ENCODE measurements at regions not wholly inside any gene's neighbourhood (a gene's known extent, or its start where the extent isn't known, plus 50 kb on each side); places are given as distances from the start of the nearest gene placed in this dataset.

DNA sequence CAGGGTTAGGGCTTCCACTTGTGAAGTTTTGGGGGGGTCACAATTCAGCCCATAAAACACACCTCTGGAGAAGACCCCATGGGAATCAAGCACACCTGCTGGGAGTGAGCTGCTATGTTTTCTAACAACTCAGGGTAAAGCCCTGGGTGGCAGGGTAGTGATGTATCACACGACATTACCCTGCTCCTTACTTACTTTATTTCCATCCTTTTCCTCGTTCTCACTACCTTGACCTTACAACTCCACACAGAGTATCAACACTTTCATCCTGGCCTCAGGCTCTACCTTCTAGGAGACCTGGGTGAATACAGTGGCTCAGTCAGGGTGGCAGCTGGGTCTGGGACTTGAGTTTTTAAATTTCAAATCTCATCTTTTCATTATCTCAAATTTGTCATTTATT lies 290.3 kb downstream of the CYRIA start:
- Mint-ChIP-seq H3K9me3 (peaks cover 0 to 3% (median 2%) of the 10 kb centered on the region in 6 donors), H3K36me3 (no peaks in the 10 kb centered on the region), H3K4me1 (no peaks in the 10 kb centered on the region), H3K27ac (no peak overlapping the region), H3K4me3 (no peak overlapping the region), H3K27me3 (ENCODE audit: low read depth in 3 of 3) (peaks cover 0 to 2% (median 0%) of the 10 kb centered on the region in 3 donors)
- no peak for DNase-seq

DNA sequence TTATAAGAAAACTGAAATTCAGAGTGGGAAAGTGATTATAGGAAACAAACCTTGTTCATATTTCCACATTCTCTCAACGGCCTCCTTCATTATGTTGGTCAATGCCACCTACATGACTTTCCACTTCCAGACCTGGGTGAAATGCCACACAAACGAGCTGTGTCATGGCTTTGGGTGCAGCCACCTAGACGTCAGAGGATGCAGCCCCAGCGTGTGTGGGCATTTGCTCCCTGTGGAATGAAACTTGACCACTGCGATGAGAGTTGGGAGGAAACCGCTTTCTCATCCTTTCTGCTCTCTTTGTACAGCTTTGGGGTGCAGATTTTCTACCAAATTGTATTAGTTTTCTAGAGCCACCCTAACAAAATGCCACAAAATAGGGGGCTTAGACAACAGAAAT lies 291.0 kb downstream of the CYRIA start:
- H3K4me3 Mint-ChIP-seq = no peak overlapping the region
- no peak for DNase-seq
- peaks cover 0 to 2% (median 0%) of the 10 kb centered on the region in 3 donors for H3K27me3 Mint-ChIP-seq (ENCODE audit: low read depth in 3 of 3)
- H3K9me3 Mint-ChIP-seq = peaks cover 0 to 3% (median 2%) of the 10 kb centered on the region in 6 donors
- no peaks in the 10 kb centered on the region for H3K4me1 Mint-ChIP-seq
- H3K36me3 Mint-ChIP-seq = no peaks in the 10 kb centered on the region
- no peak overlapping the region for H3K27ac Mint-ChIP-seq

DNA sequence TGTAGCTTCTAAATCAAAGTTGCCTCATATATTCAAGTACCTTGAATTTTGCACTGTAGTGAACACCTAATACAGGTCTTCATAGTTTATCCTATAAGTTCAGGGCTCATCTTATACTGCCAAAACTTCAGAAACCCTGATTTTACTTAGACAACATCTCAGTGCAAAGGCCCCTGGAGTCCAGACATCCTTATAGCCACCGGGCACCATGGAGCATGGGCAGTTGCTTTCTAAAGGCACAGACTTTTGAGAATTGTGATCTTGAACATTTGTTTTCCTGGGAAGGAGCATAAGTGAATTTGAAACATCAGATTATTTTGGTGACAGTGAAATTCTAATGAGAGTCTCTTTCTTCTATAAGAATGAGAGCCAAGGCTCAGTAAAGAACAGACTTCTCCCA lies 292.3 kb downstream of the CYRIA start:
- H3K4me3 Mint-ChIP-seq = no peak overlapping the region
- no peaks in the 10 kb centered on the region for H3K4me1 Mint-ChIP-seq
- H3K9me3 Mint-ChIP-seq = peaks cover 0 to 4% (median 1%) of the 10 kb centered on the region in 6 donors
- no peak for DNase-seq
- H3K27ac Mint-ChIP-seq = no peak overlapping the region
- peaks cover 0 to 2% (median 0%) of the 10 kb centered on the region in 3 donors for H3K27me3 Mint-ChIP-seq (ENCODE audit: low read depth in 3 of 3)
- no peaks in the 10 kb centered on the region for H3K36me3 Mint-ChIP-seq

DNA sequence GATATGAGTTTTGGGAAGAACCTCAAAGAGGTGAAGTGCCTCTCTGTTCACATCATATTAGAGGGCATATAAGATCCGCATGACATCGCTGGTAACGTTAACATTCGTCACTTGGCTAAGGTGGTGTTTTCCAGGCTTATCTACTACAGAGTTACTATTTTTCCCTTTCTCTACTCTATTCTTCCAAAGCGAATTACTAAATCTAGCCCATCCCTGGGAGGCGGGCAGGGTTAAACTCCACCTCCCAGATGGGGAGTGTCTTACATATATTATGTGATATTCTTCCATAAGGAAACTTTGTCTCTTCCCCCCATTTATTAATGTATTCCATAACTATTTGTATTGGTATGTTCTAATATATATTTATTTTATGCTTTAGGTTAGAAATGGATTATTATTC lies 293.9 kb downstream of the CYRIA start:
- H3K27ac Mint-ChIP-seq = no peak overlapping the region
- no peaks in the 10 kb centered on the region for H3K36me3 Mint-ChIP-seq
- peaks cover 0 to 2% (median 0%) of the 10 kb centered on the region in 3 donors for H3K27me3 Mint-ChIP-seq (ENCODE audit: low read depth in 3 of 3)
- peaks cover 0 to 2% (median under 1%) of the 10 kb centered on the region in 6 donors for H3K9me3 Mint-ChIP-seq
- no peak overlapping the region for H3K4me3 Mint-ChIP-seq
- no peaks in the 10 kb centered on the region for H3K4me1 Mint-ChIP-seq
- no peak for DNase-seq

DNA sequence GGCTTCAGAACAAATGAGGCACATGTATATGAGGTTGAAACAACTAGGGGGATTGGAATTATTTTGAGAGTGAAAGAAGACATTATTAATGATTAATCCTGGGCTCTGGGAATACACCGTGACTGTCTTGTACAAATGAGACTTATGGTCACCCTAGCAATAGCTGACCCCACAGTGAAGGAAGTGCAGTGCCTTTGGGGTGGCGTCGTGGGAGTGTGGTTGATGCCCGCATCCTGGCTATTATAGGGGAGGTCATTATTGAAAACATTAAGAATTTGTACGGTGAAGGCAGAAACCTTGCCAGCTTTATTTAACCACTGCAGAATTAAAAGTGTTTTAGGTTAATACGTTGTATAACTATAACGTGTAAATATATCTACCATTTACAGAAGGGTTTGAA lies 296.7 kb downstream of the CYRIA start:
- H3K4me3 Mint-ChIP-seq = no peak overlapping the region
- peaks cover 0 to 2% (median 0%) of the 10 kb centered on the region in 3 donors for H3K27me3 Mint-ChIP-seq (ENCODE audit: low read depth in 3 of 3)
- DNase-seq = no peak
- peaks cover 0 to 2% (median 0%) of the 10 kb centered on the region in 6 donors for H3K9me3 Mint-ChIP-seq
- no peaks in the 10 kb centered on the region for H3K4me1 Mint-ChIP-seq
- H3K36me3 Mint-ChIP-seq = no peaks in the 10 kb centered on the region
- H3K27ac Mint-ChIP-seq = no peak overlapping the region

DNA sequence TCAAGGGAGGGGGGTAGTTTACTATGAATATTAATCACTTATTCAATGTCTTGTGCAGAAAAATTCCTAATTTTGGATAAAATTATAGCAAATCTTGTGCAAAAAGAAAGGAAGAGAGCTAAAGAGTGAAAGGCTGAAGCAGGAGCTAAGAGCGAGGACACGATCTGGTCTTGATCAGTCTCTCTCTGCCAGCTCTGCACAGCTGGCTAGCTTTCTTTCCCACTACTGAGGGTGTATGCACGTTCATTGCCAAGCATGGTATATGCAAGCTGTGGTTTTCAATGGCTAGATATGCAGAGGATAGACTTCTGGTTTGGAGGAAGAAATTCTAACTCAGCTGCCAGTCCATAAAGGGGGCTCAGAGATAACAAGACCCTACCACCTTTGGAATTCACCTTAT lies 297.3 kb downstream of the CYRIA start:
- Mint-ChIP-seq H3K36me3 (no peaks in the 10 kb centered on the region), H3K4me3 (no peak overlapping the region), H3K4me1 (no peaks in the 10 kb centered on the region), H3K27ac (no peak overlapping the region), H3K9me3 (peaks cover 0 to 2% (median 0%) of the 10 kb centered on the region in 6 donors), H3K27me3 (ENCODE audit: low read depth in 3 of 3) (peaks cover 0 to 2% (median 0%) of the 10 kb centered on the region in 3 donors)
- no peak for DNase-seq

DNA sequence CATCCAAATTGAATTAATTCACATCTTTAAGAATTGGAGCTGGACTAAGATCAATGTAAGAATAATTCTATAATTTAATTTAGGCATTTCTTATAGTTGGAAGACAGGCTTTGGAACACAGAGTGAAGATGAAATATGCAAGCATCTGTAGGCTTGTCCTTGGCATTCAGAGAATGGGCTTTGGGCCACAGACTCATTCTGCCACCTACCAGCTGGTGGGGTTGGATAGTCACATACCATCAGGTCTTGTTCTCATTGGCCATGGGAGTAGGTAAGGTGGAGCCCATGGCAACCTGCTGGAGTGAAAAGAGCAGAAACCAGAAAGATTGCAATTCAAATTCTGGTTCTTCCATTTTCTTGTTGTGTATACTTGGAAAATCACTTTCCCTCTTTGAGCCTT lies 300.3 kb downstream of the CYRIA start:
- Mint-ChIP-seq H3K4me1 (no peaks in the 10 kb centered on the region), H3K36me3 (no peaks in the 10 kb centered on the region), H3K4me3 (no peak overlapping the region), H3K27ac (no peak overlapping the region), H3K9me3 (peaks cover 0 to 3% (median 0%) of the 10 kb centered on the region in 6 donors), H3K27me3 (ENCODE audit: low read depth in 3 of 3) (no peaks in the 10 kb centered on the region)
- no peak for DNase-seq

DNA sequence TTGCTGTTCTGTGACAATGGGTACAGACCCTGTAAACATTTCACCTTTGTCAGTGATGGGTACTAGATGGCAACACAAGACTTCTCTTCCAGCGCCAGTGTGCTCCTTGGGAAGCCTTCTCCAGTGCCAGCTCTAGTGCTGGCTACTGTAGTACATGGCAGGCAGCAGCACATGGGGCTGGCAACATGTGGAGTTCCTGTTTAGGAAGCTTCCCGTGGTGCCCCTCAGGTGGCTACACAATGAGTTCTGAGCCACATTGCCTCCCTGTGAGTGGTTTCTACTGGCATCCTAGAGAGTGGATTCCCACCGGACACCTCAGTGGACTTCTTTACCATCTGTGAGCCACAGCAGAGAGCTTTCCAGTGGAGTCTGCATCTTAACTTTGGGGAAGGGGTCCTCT lies 302.1 kb downstream of the CYRIA start:
- DNase-seq = no peak
- Mint-ChIP-seq H3K27me3 (ENCODE audit: low read depth in 3 of 3) (peaks cover 0 to 4% (median 0%) of the 10 kb centered on the region in 3 donors), H3K36me3 (no peaks in the 10 kb centered on the region), H3K27ac (no peak overlapping the region), H3K9me3 (peaks cover 0 to 10% (median 3%) of the 10 kb centered on the region in 6 donors), H3K4me3 (no peak overlapping the region), H3K4me1 (no peaks in the 10 kb centered on the region)

DNA sequence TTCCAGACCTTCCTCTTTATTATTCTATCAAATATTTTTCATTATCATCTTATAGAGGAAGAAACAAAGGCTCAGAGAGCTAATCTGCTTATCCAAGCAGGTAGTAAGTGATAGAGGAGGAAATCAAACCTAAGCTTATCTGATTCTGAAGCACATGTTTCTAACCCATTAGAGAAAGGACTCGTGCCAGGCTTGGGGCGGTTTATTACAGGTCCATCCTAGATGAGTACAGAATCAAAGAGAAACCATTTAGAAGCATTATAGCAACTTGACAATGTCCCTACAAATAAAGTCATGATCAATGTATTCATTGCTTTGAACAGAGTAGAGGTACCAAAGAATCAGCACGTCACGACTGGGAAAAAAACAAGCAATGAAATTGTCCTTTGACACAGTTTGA lies 303.0 kb downstream of the CYRIA start:
- Mint-ChIP-seq H3K4me3 (no peak overlapping the region), H3K9me3 (peaks cover 0 to 10% (median 3%) of the 10 kb centered on the region in 6 donors), H3K4me1 (no peaks in the 10 kb centered on the region), H3K27me3 (ENCODE audit: low read depth in 3 of 3) (peaks cover 0 to 4% (median 0%) of the 10 kb centered on the region in 3 donors), H3K27ac (no peak overlapping the region), H3K36me3 (no peaks in the 10 kb centered on the region)
- no peak for DNase-seq

DNA sequence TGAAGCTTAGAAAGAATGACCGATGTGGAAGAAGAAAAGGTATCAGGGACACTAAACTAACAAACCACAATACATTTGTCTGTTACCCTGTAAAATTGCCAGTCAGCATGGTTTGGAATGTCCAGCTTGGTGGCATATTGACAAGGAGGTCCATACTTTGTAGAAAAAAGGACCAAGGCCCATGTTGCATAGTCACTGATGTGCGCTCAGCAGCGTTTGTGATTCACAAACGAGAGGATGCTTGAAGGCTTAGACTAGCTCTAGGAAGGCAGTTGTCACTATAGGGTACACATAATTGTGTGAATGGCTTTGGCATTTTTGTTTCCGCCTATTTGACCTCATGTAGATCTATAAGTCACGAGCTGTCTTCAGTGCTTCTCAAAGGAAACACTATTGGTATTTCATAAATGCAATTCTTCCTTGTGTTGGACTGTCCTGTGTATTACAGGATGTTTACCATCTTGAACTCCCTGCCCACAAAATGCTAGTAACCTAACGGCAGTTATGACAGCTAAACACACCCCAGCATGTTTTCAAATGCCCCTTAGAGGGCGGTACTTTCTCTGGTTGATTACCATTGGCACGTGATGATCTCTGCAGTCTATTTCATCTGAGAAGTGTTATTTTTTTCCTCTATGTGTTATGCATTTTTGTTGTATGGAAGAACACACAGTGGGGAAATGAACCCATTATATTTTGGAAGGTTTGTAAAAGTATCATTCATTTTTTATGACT lies 304.2 kb downstream of the CYRIA start:
- H3K4me1 Mint-ChIP-seq = no peaks in the 10 kb centered on the region
- H3K27me3 Mint-ChIP-seq (ENCODE audit: low read depth in 3 of 3) = peaks cover 0 to 4% (median 0%) of the 10 kb centered on the region in 3 donors
- DNase-seq = no peak
- peaks cover 0 to 10% (median 3%) of the 10 kb centered on the region in 6 donors for H3K9me3 Mint-ChIP-seq
- H3K27ac Mint-ChIP-seq = no peak overlapping the region
- H3K36me3 Mint-ChIP-seq = no peaks in the 10 kb centered on the region
- H3K4me3 Mint-ChIP-seq = no peak overlapping the region

DNA sequence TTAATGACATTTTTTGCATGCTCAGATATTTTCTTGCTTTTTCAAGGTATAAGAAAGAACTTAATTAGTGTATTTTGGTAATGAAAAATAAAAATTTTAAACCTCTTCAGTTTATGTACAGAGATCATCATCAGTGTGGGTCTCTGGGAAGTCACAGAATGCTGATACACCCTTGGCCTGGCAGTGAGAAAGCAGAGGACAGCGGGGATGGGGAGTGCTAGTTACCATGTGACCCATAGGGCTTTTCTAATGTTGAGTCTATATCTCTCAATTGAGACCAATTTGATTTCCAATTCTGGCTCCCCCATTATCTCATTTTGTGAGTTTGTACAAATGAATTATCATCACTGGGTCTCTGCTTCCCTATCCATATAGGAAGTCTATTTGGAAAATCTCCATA lies 305.7 kb downstream of the CYRIA start:
- H3K4me3 Mint-ChIP-seq = no peak overlapping the region
- H3K36me3 Mint-ChIP-seq = no peaks in the 10 kb centered on the region

DNA sequence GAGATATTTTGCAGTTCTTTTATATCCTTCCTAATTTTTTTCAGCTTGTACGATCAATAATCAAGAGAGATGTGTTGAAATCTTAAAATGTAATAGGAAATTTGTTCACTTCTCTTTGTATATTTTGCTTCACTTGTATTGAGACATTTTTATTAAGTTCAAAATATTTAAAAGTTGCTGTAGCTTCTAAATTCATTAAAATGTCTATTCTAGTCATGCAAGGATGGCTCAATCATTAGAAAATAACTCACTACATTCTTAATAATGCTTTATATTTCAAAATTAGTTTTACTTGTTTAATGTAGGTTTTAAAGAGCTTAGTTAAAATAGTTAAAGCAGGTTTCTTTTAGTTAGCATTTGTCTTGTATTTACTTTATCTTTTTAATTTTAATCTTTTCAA lies 308.4 kb downstream of the CYRIA start:
- no peak for DNase-seq
- H3K27ac Mint-ChIP-seq = no peak overlapping the region
- no peaks in the 10 kb centered on the region for H3K4me1 Mint-ChIP-seq
- H3K36me3 Mint-ChIP-seq = no peaks in the 10 kb centered on the region
- peaks cover 0 to 4% (median 0%) of the 10 kb centered on the region in 3 donors for H3K27me3 Mint-ChIP-seq (ENCODE audit: low read depth in 3 of 3)
- peaks cover 0 to 10% (median 7%) of the 10 kb centered on the region in 6 donors for H3K9me3 Mint-ChIP-seq
- no peak overlapping the region for H3K4me3 Mint-ChIP-seq

More for the DNA sequence above, 305.7 kb downstream of the CYRIA start:
- Mint-ChIP-seq H3K4me1 (no peaks in the 10 kb centered on the region), H3K9me3 (peaks cover 0 to 10% (median 5%) of the 10 kb centered on the region in 6 donors), H3K27ac (no peak overlapping the region), H3K27me3 (ENCODE audit: low read depth in 3 of 3) (peaks cover 0 to 4% (median 0%) of the 10 kb centered on the region in 3 donors)
- DNase-seq = no peak

DNA sequence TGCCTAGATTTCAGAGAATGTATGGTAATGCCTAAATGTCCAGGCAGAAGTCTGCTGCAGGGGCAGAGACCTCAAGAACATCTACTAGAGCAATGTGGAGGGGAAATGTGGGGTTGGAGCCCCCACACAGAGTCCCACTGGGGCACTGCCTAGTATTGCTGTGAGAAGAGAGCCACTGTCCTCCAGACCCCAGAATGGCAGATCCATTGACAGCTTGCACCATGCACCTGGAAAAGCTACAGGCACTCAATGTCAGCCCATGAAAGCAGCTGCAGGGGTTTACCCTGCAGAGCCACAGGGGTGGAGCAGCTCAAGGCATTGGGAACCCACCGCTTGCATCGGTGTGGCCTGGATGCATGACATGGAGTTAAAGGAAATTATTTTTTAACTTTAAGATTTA lies 314.1 kb downstream of the CYRIA start:
- no peak for DNase-seq
- no peak overlapping the region for H3K4me3 Mint-ChIP-seq
- H3K36me3 Mint-ChIP-seq = no peaks in the 10 kb centered on the region
- H3K27ac Mint-ChIP-seq = no peak overlapping the region
- H3K9me3 Mint-ChIP-seq = peaks cover 0 to 13% (median under 1%) of the 10 kb centered on the region in 6 donors
- H3K27me3 Mint-ChIP-seq (ENCODE audit: low read depth in 3 of 3) = no peaks in the 10 kb centered on the region
- H3K4me1 Mint-ChIP-seq = no peaks in the 10 kb centered on the region

DNA sequence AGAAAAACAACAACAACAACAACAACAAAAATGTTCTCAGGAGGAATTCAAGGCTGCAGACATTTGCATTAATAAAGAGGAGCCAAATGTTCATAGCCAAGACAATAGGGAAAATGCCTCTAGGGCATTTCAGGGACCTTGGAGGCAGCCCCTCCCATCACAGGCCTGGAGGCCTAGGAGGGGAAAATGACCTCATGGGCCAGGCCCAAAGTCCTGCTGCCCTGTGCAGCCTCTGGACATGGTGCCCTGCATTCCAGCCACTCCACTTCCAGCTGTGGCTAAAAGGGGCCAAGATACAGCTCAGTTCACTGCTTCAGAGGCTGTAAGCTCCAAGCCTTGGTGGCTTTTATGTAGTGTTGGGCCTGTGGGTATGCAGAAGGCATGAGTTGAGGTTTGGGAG lies 314.5 kb downstream of the CYRIA start:
- peaks cover 0 to 13% (median under 1%) of the 10 kb centered on the region in 6 donors for H3K9me3 Mint-ChIP-seq
- no peaks in the 10 kb centered on the region for H3K27me3 Mint-ChIP-seq (ENCODE audit: low read depth in 3 of 3)
- no peak overlapping the region for H3K4me3 Mint-ChIP-seq
- no peaks in the 10 kb centered on the region for H3K36me3 Mint-ChIP-seq
- H3K4me1 Mint-ChIP-seq = no peaks in the 10 kb centered on the region
- H3K27ac Mint-ChIP-seq = no peak overlapping the region
- DNase-seq = no peak

DNA sequence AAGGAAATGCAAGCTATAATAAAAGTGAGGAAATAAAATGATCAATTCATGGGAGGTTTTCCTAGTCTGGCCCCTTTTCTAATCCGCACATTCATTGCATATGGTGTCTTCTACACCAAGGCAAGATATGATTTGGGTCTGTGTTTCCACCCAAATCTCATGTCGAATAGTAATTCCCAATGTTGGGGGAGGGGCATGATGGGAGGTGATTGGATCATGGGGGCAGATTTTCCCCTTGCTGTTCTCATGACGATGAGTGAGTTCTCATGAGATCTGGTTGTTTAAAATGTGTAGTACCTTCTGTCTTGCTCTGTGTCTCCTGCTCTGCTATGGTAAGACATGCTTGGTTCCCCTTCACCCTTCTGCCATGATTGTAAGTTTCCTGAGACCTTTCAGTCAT lies 315.4 kb downstream of the CYRIA start:
- Mint-ChIP-seq H3K9me3 (peaks cover 0 to 10% (median 0%) of the 10 kb centered on the region in 6 donors), H3K27ac (no peak overlapping the region), H3K4me1 (no peaks in the 10 kb centered on the region), H3K4me3 (no peak overlapping the region), H3K27me3 (ENCODE audit: low read depth in 3 of 3) (no peaks in the 10 kb centered on the region), H3K36me3 (no peaks in the 10 kb centered on the region)
- DNase-seq = no peak
